B cell (primary cell): ENCODE measurements at regions not wholly inside any gene's neighbourhood (a gene's known extent, or its start where the extent isn't known, plus 50 kb on each side); places are given as distances from the start of the nearest gene placed in this dataset.

Source experiments
- ATAC-seq: fragments of 200-7000 bp; cut with Tn5 transposase; one replicate; pipeline ENCODE4 v1.10.0; 2021; ENCODE audit warnings: low read depth, mild to moderate bottlenecking, moderate number of reproducible peaks, moderate library complexity
- CTCF ChIA-PET: fragments of 350-600 bp; sonication (Branson Sonifier 250); formaldehyde crosslinking; loops from one replicate; lab custom pipeline; 2021; ENCODE audit warnings: antibody characterized with exemption, inconsistent platforms; lab: Charles Lee
- POLR2A ChIA-PET: fragments of 350-600 bp; sonication (Branson Sonifier 250); formaldehyde crosslinking; loops from one replicate; lab custom pipeline; 2021; ENCODE audit warnings: antibody characterized with exemption; lab: Charles Lee
- DNase-seq: peaks from one replicate; pipeline ENCODE4 v3.0.0; 2013
- H2AFZ ChIP-seq: 2 replicates; pipeline ENCODE4 v1.6.1; 2012; ENCODE audit warnings: mild to moderate bottlenecking, low read depth, low read length; ENCODE audit not compliant: insufficient read depth, poor library complexity, severe bottlenecking
- H3K27ac ChIP-seq, 2 donors: 1 replicate in 1 of 2; 2 replicates in 1 of 2; pipeline ENCODE4 v1.5.1; 2012 to 2013; ENCODE audit warnings: low read length in 2 of 2, mild to moderate bottlenecking in 2 of 2, moderate library complexity in 1 of 2
- H3K27me3 ChIP-seq, 4 experiments: fragments of 200-600 bp in 1 of 4; sonication (generic) in 1 of 4; replicated peaks in 1 of 4; 1 replicate in 2 of 4; 2 replicates in 2 of 4; pipeline versions ENCODE4 v1.6.1 to v1.7.0; 2013 to 2016; ENCODE audit warnings: low read length in 3 of 4, mild to moderate bottlenecking in 2 of 4, mixed read lengths in 1 of 4, moderate library complexity in 1 of 4; ENCODE audit not compliant: insufficient read depth in 4 of 4, control insufficient read depth in 3 of 4; ENCODE audit errors: control extremely low read depth in 1 of 4
- H3K36me3 ChIP-seq, 2 experiments: replicated peaks in 1 of 2; 1 replicate in 1 of 2; 2 replicates in 1 of 2; pipeline versions ENCODE4 v1.6.1 to v1.7.1; 2013; ENCODE audit warnings: low read length in 1 of 2; ENCODE audit not compliant: insufficient read depth in 2 of 2, control insufficient read depth in 1 of 2; ENCODE audit errors: control extremely low read depth in 1 of 2, extremely low read depth in 1 of 2
- H3K4me1 ChIP-seq, 2 donors: fragments of 200-600 bp in 1 of 2; sonication (generic) in 1 of 2; 1 replicate in 1 of 2; 2 replicates in 1 of 2; pipeline versions ENCODE4 v1.5.1 to v1.6.1; 2013 to 2017; ENCODE audit warnings: low read length in 2 of 2; ENCODE audit not compliant: control insufficient read depth in 2 of 2, insufficient read depth in 2 of 2
- H3K4me2 ChIP-seq: replicated peaks from 2 replicates; pipeline ENCODE3; 2012; ENCODE audit warnings: mild to moderate bottlenecking, low read depth, low read length; ENCODE audit not compliant: poor library complexity, severe bottlenecking
- H3K4me3 ChIP-seq, 5 experiments: fragments of 200-600 bp in 1 of 5; sonication (generic) in 1 of 5; 1 replicate in 3 of 5; 2 replicates in 2 of 5; pipeline versions ENCODE4 v1.5.1 to v1.7.0; 2011 to 2016; ENCODE audit warnings: low read length in 4 of 5, mild to moderate bottlenecking in 4 of 5, low read depth in 2 of 5, control low read depth in 1 of 5, moderate library complexity in 1 of 5; ENCODE audit not compliant: insufficient read depth in 1 of 5; ENCODE audit errors: control extremely low read depth in 1 of 5, extremely low read depth in 1 of 5
- H3K79me2 ChIP-seq: fragments of 200-600 bp; sonication (generic); one replicate; pipeline ENCODE4 v1.6.0; 2016; ENCODE audit warnings: low read length; ENCODE audit not compliant: control insufficient read depth, insufficient read depth
- H3K9ac ChIP-seq: fragments of 200-600 bp; sonication (generic); 2 replicates; pipeline ENCODE4 v1.6.1; 2017; ENCODE audit warnings: mild to moderate bottlenecking, low read length, moderate library complexity
- H3K9me3 ChIP-seq, 3 donors: one replicate each; pipeline versions ENCODE4 v1.6.1 to v1.7.1; 2013; ENCODE audit warnings: low read length in 2 of 3; ENCODE audit not compliant: control insufficient read depth in 2 of 3, insufficient read depth in 1 of 3; ENCODE audit errors: control extremely low read depth in 1 of 3
- H4K20me1 ChIP-seq: 2 replicates; pipeline ENCODE4 v1.6.0; 2012; ENCODE audit warnings: mild to moderate bottlenecking, low read length; ENCODE audit not compliant: insufficient read depth, control insufficient read depth, poor library complexity, severe bottlenecking
- H3K27ac Mint-ChIP-seq: one replicate; pipeline ENCODE4 v1.8.0; 2021; ENCODE audit warnings: mixed read lengths
- H3K27me3 Mint-ChIP-seq: one replicate; pipeline ENCODE4 v1.8.0; 2021; ENCODE audit warnings: mixed read lengths
- H3K4me1 Mint-ChIP-seq: one replicate; pipeline ENCODE4 v1.8.0; 2021; ENCODE audit warnings: mixed read lengths
- H3K4me3 Mint-ChIP-seq: one replicate; pipeline ENCODE4 v1.8.0; 2021; ENCODE audit warnings: mixed read lengths
- H3K9me3 Mint-ChIP-seq: one replicate; pipeline ENCODE4 v1.8.0; 2022; ENCODE audit warnings: mixed read lengths; ENCODE audit not compliant: insufficient read depth
- CTCF ChIP-seq: fragments of 200-600 bp; IDR thresholded peaks from one replicate; pipeline ENCODE4 v1.8.0; 2022; ENCODE audit warnings: antibody characterized with exemption, mild to moderate bottlenecking
- EZH2 ChIP-seq: IDR thresholded peaks from 2 replicates; pipeline ENCODE4 v1.6.1; 2012; ENCODE audit warnings: borderline replicate concordance, low read depth, mild to moderate bottlenecking, moderate library complexity, low read length; ENCODE audit not compliant: insufficient read depth, poor library complexity, severe bottlenecking
- WGBS: methylation state at CpG from one replicate; pipeline ENCODE4 v1.1.5; 2013; ENCODE audit warnings: missing lambda C conversion rate; ENCODE audit not compliant: insufficient coverage; 5-methylcytosine and 5-hydroxymethylcytosine counted together
- intact Hi-C: fragments of 100-400 bp; cut with micrococcal nuclease; formaldehyde crosslinking; loops from one replicate; pipeline ENCODE4 v1.10.0; 2022

DNA sequence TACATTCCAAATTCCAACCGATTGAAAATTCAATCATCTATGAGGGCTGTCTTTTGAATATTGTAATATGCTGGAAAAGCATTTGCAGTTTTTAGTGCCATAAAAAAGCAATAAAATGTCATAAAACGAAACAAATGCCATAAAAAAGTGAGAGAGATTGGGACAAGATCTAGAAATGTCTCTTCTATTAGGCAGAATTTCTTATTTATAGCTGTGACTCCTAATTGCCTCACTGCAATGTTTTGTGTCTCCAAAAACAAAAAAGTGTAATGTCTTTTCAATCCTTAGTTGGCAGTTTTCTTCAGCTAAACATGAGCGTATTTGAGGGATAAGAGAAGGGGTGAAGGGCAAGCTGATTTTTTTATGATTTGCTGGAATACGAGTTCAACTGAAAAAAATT, 153.9 kb downstream of the NAF1 start:
- ATAC-seq (no peak), DNase-seq (no peak)
- WGBS = no CpG with 5 or more reads among the region's 4 CpGs
- Mint-ChIP-seq H3K27ac (no peak overlapping the region), H3K9me3 (peaks cover 4% of the 10 kb centered on the region), H3K4me1 (no peaks in the 10 kb centered on the region), H3K4me3 (no peak overlapping the region), H3K27me3 (no peaks in the 10 kb centered on the region)
- H3K9ac ChIP-seq = no peak overlapping the region
- no peaks in the 10 kb centered on the region for H3K36me3 ChIP-seq
- CTCF ChIA-PET = no interaction called here
- H3K79me2 ChIP-seq = no peaks in the 10 kb centered on the region
- H3K4me1 ChIP-seq = no peaks in the 10 kb centered on the region
- H3K27me3 ChIP-seq = no peaks in the 10 kb centered on the region
- peaks cover 0 to 6% (median 1%) of the 10 kb centered on the region in 3 donors for H3K9me3 ChIP-seq
- no peaks in the 10 kb centered on the region for H4K20me1 ChIP-seq
- H3K27ac ChIP-seq = no peak overlapping the region
- TF ChIP-seq EZH2 (no peak), CTCF (no peak)
- no peak overlapping the region for H3K4me3 ChIP-seq
- intact Hi-C loops = no loop called here
- no peak overlapping the region for H3K4me2 ChIP-seq
- POLR2A ChIA-PET = no interaction called here
- H2AFZ ChIP-seq = no peak overlapping the region

DNA sequence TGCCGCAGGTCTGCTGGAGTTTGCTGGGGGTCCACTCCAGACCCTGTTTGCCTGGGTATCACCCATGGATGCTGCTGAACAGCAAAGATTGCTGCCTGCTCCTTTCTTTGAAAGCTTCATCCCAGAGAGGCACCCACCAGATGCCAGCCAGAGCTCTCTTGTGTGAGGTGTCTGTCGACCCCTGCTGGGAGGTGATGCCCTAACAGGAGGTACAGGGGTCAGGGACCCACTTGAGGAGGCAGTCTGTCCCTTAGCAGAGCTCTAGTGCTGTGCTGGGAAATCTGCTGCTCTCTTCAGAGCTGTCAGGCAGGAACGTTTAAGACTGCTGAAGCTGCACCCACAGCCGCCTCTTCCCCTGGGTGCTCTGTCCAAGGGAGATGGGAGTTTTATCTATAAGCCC, 162.7 kb downstream of the NAF1 start:
- Mint-ChIP-seq H3K27ac (no peak overlapping the region), H3K27me3 (peaks cover 7% of the 10 kb centered on the region), H3K4me1 (no peaks in the 10 kb centered on the region), H3K4me3 (no peak overlapping the region), H3K9me3 (peaks cover 5% of the 10 kb centered on the region)
- intact Hi-C loops = no loop called here
- no peak overlapping the region for H2AFZ ChIP-seq
- no peaks in the 10 kb centered on the region for H3K27me3 ChIP-seq
- no peak overlapping the region for H3K4me2 ChIP-seq
- H4K20me1 ChIP-seq = no peaks in the 10 kb centered on the region
- H3K4me1 ChIP-seq = no peaks in the 10 kb centered on the region
- DNase-seq (no peak), ATAC-seq (no peak)
- CTCF ChIA-PET = no interaction called here
- no peak overlapping the region for H3K9ac ChIP-seq
- H3K4me3 ChIP-seq = no peak overlapping the region
- no peaks in the 10 kb centered on the region for H3K79me2 ChIP-seq
- 77% methylated on average over 4 of the region's 4 CpGs for WGBS
- no peak overlapping the region for H3K27ac ChIP-seq
- no peaks in the 10 kb centered on the region for H3K36me3 ChIP-seq
- H3K9me3 ChIP-seq = peaks cover 0 to 7% (median 0%) of the 10 kb centered on the region in 3 donors
- TF ChIP-seq CTCF (no peak), EZH2 (no peak)
- POLR2A ChIA-PET = no interaction called here
